ENCODE measurements at regions not wholly inside any gene's neighbourhood (a gene's known extent, or its start where the extent isn't known, plus 50 kb on each side); places are given as distances from the start of the nearest gene placed in this dataset.

- no peak for TF ChIP-seq TEAD4 (IDR thresholded peaks at IDR 0.05; ENCODE audit: borderline replicate concordance, insufficient read depth)
- no peak for TF ChIP-seq SMC3 (IDR thresholded peaks at IDR 0.05; ENCODE audit: low read depth, low read length)
- no peak for TF ChIP-seq GABPA (IDR thresholded peaks at IDR 0.05; ENCODE audit: low read depth)
- no peak for TF ChIP-seq EP300 (IDR thresholded peaks at IDR 0.05; ENCODE audit: borderline replicate concordance in 1 of 2, low read depth in 1 of 2, low read length in 1 of 2)
- no peak for TF ChIP-seq FOXJ3 (CRISPR knock-in tag; IDR thresholded peaks at IDR 0.05)
These were observed 345.7 kb downstream of the DRD1 start (continued) for GRCh38 chr5:175098301-175098700.

DNA sequence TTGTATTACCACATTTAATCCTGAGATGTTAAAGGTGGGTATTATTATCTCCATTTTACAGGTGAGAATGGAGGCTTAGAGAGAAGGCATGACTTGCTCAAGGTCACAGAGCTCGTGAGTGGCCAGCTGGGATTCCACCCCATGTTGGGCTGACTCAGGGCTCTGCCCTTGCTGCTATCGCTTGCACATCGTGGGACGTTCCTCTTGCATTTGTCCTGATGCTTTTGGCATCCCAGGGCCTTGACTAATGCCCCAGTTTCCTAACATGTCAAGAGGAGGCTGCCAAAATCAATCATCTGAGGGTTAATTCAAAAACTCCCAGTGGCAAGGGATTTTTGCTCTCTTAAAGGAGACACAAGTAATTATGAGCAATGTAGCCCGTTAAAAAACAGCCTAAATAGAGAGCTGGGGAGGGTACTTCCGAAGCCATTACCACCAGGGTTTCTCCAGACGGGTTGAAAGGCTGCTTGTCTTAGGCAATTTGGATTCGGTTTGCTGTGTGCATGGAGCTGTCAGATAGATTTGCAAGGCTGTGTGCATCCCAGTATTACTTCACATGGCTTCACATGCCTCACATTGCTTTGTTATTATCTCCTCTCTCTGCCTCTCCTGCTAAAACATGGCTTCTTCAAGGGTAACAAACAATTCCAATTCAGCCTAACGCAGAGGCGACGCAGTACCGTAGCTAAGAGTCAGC lies 347.4 kb downstream of the DRD1 start:
- Histone ChIP-seq H3K4me2 (no peak overlapping the region), H4K20me1 (ENCODE audit: insufficient read depth) (no peaks in the 10 kb centered on the region), H3F3A (replicated peaks; ENCODE audit: insufficient read depth) (no peaks in the 10 kb centered on the region), H3K4me1 (ENCODE audit: control insufficient read depth in 1 of 2, insufficient read depth in 2 of 2, low read depth in 1 of 2, low read length in 1 of 2) (no peaks in the 10 kb centered on the region), H3K79me2 (ENCODE audit: insufficient read depth) (no peaks in the 10 kb centered on the region), H3K9ac (no peak overlapping the region), H3K27me3 (ENCODE audit: insufficient read depth) (no peaks in the 10 kb centered on the region), H3K27ac (ENCODE audit: low read depth in 2 of 2, low read length in 1 of 2) (no peak overlapping the region), H3K36me3 (replicated peaks in 1 of 2; ENCODE audit: control insufficient read depth in 1 of 2, insufficient read depth in 2 of 2, low read length in 1 of 2) (no peaks in the 10 kb centered on the region), H3K9me3 (no peaks in the 10 kb centered on the region), H3K9me2 (no peaks in the 10 kb centered on the region), H3K4me3 (ENCODE audit: low read depth in 2 of 2, low read length in 1 of 2) (no peak overlapping the region), H2AFZ (ENCODE audit: low read depth) (no peak overlapping the region)
- no peak for DNase-seq
- ChIA-PET POLR2A (no interaction called here), CTCF (no interaction called here)
- 15% methylated on average over 12 of the region's 12 CpGs for WGBS (ENCODE audit: low lambda C conversion rate)
- TF ChIP-seq CTCF (IDR thresholded peaks at IDR 0.05) (no peak), ELF1 (IDR thresholded peaks at IDR 0.05) (no peak), TCF12 (IDR thresholded peaks at IDR 0.05) (no peak), GATA2 (CRISPR knock-in tag; IDR thresholded peaks at IDR 0.05) (no peak), MAX (IDR thresholded peaks at IDR 0.05; ENCODE audit: low read depth) (no peak), GABPA (IDR thresholded peaks at IDR 0.05; ENCODE audit: low read depth) (no peak), CHD2 (IDR thresholded peaks at IDR 0.05; ENCODE audit: low read length, partially characterized antibody) (no peak), EZH2phosphoT487 (IDR thresholded peaks at IDR 0.05; ENCODE audit: borderline replicate concordance, low read depth) (no peak), FOSL2 (IDR thresholded peaks at IDR 0.05; ENCODE audit: borderline replicate concordance, low read depth) (no peak), JUND (IDR thresholded peaks at IDR 0.05) (no peak), MEF2A (IDR thresholded peaks at IDR 0.05; ENCODE audit: borderline replicate concordance, low read depth) (no peak), POLR2AphosphoS5 (IDR thresholded peaks at IDR 0.05; ENCODE audit: low read depth, low read length) (no peak), TAF1 (IDR thresholded peaks at IDR 0.05; ENCODE audit: borderline replicate concordance, low read depth, low read length) (no peak)

Data from SK-N-SH (cell line).